ENCODE measurements at regions not wholly inside any gene's neighbourhood (a gene's known extent, or its start where the extent isn't known, plus 50 kb on each side); places are given as distances from the start of the nearest gene placed in this dataset.

- no peak for TF ChIP-seq EZH2phosphoT487 (IDR thresholded peaks at IDR 0.05; ENCODE audit: borderline replicate concordance)
- TF ChIP-seq CTCF (conservative IDR thresholded peaks at IDR 0.05; ENCODE audit: low read length): no peak
- Histone ChIP-seq H3K4me1 (ENCODE audit: insufficient read depth, low read length, poor library complexity, severe bottlenecking) (no peaks in the 10 kb centered on the region), H3K4me2 (ENCODE audit: low read depth, low read length, poor library complexity, severe bottlenecking) (no peak overlapping the region), H4K20me1 (ENCODE audit: insufficient read depth, low read length, poor library complexity, severe bottlenecking) (no peaks in the 10 kb centered on the region), H3K9ac (ENCODE audit: low read depth, low read length, poor library complexity, severe bottlenecking) (no peak overlapping the region), H3K79me2 (ENCODE audit: insufficient read depth, low read length) (no peaks in the 10 kb centered on the region), H3K27me3 (ENCODE audit: insufficient read depth, low read length, poor library complexity, severe bottlenecking) (no peaks in the 10 kb centered on the region), H3K9me2 (replicated peaks; ENCODE audit: low read depth, low read length) (no peaks in the 10 kb centered on the region), H2AFZ (ENCODE audit: low read length) (no peak overlapping the region), H3K9me3 (ENCODE audit: insufficient read depth, low read depth, low read length) (no peaks in the 10 kb centered on the region), H3K4me3 (ENCODE audit: low read length, poor library complexity, severe bottlenecking) (no peak overlapping the region), H3K36me3 (ENCODE audit: insufficient read depth, low read length) (no peaks in the 10 kb centered on the region), H3F3A (ENCODE audit: low read depth) (no peaks in the 10 kb centered on the region)
Measured at GRCh38 chr3:125662675-125663074, 67.4 kb upstream of the OSBPL11 start.

DNA sequence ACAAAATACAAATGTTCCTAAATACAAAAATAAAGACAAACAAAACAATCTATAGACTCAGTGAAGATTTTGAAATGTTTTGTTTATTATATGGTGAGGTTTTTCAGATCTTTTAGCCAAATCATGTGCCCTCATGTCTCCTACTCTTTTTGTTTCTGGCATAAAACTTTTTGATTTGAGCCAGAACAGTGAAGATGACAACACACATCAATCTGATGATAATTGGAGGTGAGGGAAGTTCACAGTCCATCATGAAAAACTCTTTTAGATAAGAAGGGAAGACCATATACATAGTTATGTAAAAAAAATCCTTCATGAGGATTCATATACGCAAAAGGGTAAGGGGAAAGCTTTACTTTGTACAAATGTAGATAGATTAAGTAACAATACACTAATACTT, 75.1 kb upstream of the OSBPL11 start:
- Histone ChIP-seq H3K4me3 (ENCODE audit: low read length, poor library complexity, severe bottlenecking) (no peak overlapping the region), H2AFZ (ENCODE audit: low read length) (0 out of 2 replicates have a peak overlapping the region, but pooled peaks have one; percentile 32), H3K9me2 (replicated peaks; ENCODE audit: low read depth, low read length) (no peaks in the 10 kb centered on the region), H4K20me1 (ENCODE audit: insufficient read depth, low read length, poor library complexity, severe bottlenecking) (no peaks in the 10 kb centered on the region), H3K27me3 (ENCODE audit: insufficient read depth, low read length, poor library complexity, severe bottlenecking) (no peaks in the 10 kb centered on the region), H3K79me2 (ENCODE audit: insufficient read depth, low read length) (no peaks in the 10 kb centered on the region), H3K9ac (ENCODE audit: low read depth, low read length, poor library complexity, severe bottlenecking) (no peak overlapping the region), H3F3A (ENCODE audit: low read depth) (no peaks in the 10 kb centered on the region), H3K4me2 (ENCODE audit: low read depth, low read length, poor library complexity, severe bottlenecking) (no peak overlapping the region), H3K9me3 (ENCODE audit: insufficient read depth, low read depth, low read length) (no peaks in the 10 kb centered on the region), H3K36me3 (ENCODE audit: insufficient read depth, low read length) (no peaks in the 10 kb centered on the region), H3K4me1 (ENCODE audit: insufficient read depth, low read length, poor library complexity, severe bottlenecking) (no peaks in the 10 kb centered on the region)
- TF ChIP-seq CTCF (conservative IDR thresholded peaks at IDR 0.05; ENCODE audit: low read length): no peak
- no peak for TF ChIP-seq EZH2phosphoT487 (IDR thresholded peaks at IDR 0.05; ENCODE audit: borderline replicate concordance)

DNA sequence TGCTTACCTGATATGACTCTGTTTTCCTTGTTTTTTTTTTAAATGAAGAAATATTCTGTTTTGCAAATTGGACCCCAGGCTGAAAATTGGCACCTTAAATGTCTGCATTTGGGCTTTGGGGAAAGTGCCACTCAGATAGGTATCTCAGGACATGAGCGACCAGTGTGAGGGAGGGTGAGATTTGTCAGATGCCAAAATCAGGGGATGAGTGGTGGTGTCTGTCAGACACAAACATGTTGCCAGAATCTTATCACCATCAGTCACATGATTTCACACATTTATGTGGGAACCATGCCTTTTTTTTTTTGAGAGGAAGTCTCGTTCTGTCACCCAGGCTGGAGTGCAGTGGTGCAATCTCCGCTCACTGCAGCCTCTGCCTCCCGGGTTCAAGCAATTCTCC, 75.6 kb upstream of the OSBPL11 start:
- Histone ChIP-seq H3K4me2 (ENCODE audit: low read depth, low read length, poor library complexity, severe bottlenecking) (no peak overlapping the region), H3K79me2 (ENCODE audit: insufficient read depth, low read length) (no peaks in the 10 kb centered on the region), H3K36me3 (ENCODE audit: insufficient read depth, low read length) (no peaks in the 10 kb centered on the region), H2AFZ (ENCODE audit: low read length) (no peak overlapping the region), H4K20me1 (ENCODE audit: insufficient read depth, low read length, poor library complexity, severe bottlenecking) (no peaks in the 10 kb centered on the region), H3K9me3 (ENCODE audit: insufficient read depth, low read depth, low read length) (no peaks in the 10 kb centered on the region), H3K27me3 (ENCODE audit: insufficient read depth, low read length, poor library complexity, severe bottlenecking) (no peaks in the 10 kb centered on the region), H3K9ac (ENCODE audit: low read depth, low read length, poor library complexity, severe bottlenecking) (no peak overlapping the region), H3K9me2 (replicated peaks; ENCODE audit: low read depth, low read length) (no peaks in the 10 kb centered on the region), H3K4me3 (ENCODE audit: low read length, poor library complexity, severe bottlenecking) (no peak overlapping the region), H3K4me1 (ENCODE audit: insufficient read depth, low read length, poor library complexity, severe bottlenecking) (no peaks in the 10 kb centered on the region), H3F3A (ENCODE audit: low read depth) (no peaks in the 10 kb centered on the region)
- TF ChIP-seq CTCF (conservative IDR thresholded peaks at IDR 0.05; ENCODE audit: low read length): no peak
- TF ChIP-seq EZH2phosphoT487 (IDR thresholded peaks at IDR 0.05; ENCODE audit: borderline replicate concordance): no peak

Data from Loucy (cell line).